Fibroblast of lung (primary cell): ENCODE measurements at regions not wholly inside any gene's neighbourhood (a gene's known extent, or its start where the extent isn't known, plus 50 kb on each side); places are given as distances from the start of the nearest gene placed in this dataset.

ENCODE experiments used
- DNase-seq, 2 donors: peaks; one replicate each; pipeline versions ENCODE4 v3.0.0 to v3.0.0-alpha.2; 2010; ENCODE audit warnings: low read depth in 2 of 2
- H2AFZ ChIP-seq: 2 replicates; pipeline ENCODE4 v1.5.1; 2012; ENCODE audit warnings: low read length, control low read depth, inconsistent platforms
- H3K27ac ChIP-seq: 2 replicates; pipeline ENCODE4 v1.5.1; 2011; ENCODE audit warnings: low read length, control low read depth; ENCODE audit not compliant: insufficient read depth
- H3K27me3 ChIP-seq: 2 replicates; pipeline ENCODE4 v1.5.1; 2011; ENCODE audit warnings: mild to moderate bottlenecking, low read length; ENCODE audit not compliant: control insufficient read depth, insufficient read depth
- H3K36me3 ChIP-seq: 2 replicates; pipeline ENCODE4 v1.5.1; 2011; ENCODE audit warnings: low read length; ENCODE audit not compliant: control insufficient read depth, insufficient read depth
- H3K4me1 ChIP-seq: 2 replicates; pipeline ENCODE4 v1.5.1; 2011; ENCODE audit warnings: low read length; ENCODE audit not compliant: control insufficient read depth, insufficient read depth; ENCODE audit errors: extremely low read depth
- H3K4me2 ChIP-seq: 2 replicates; pipeline ENCODE4 v1.5.1; 2011; ENCODE audit warnings: low read length, control low read depth; ENCODE audit not compliant: insufficient read depth; ENCODE audit errors: extremely low read depth
- H3K4me3 ChIP-seq, 4 experiments: fragments of 200-600 bp in 1 of 4; sonication (generic) in 1 of 4; replicated peaks in 1 of 4; 2 replicates each; pipeline ENCODE4 v1.5.1; 2011 to 2016; ENCODE audit warnings: low read length in 4 of 4, low read depth in 3 of 4, mild to moderate bottlenecking in 3 of 4, control low read depth in 2 of 4, inconsistent platforms in 1 of 4, mixed read lengths in 1 of 4; ENCODE audit not compliant: insufficient read depth in 1 of 4; ENCODE audit errors: control extremely low read depth in 1 of 4
- H3K79me2 ChIP-seq: 2 replicates; pipeline ENCODE4 v1.5.1; 2012; ENCODE audit warnings: mild to moderate bottlenecking, low read length, inconsistent platforms; ENCODE audit not compliant: control insufficient read depth, insufficient read depth
- H3K9ac ChIP-seq: 2 replicates; pipeline ENCODE4 v1.5.1; 2011; ENCODE audit warnings: mild to moderate bottlenecking, low read length, control low read depth; ENCODE audit not compliant: insufficient read depth
- H3K9me3 ChIP-seq: 2 replicates; pipeline ENCODE4 v1.5.1; 2012; ENCODE audit warnings: low read depth, low read length; ENCODE audit not compliant: control insufficient read depth, insufficient read depth
- H4K20me1 ChIP-seq: 2 replicates; pipeline ENCODE4 v1.5.1; 2011; ENCODE audit warnings: low read length; ENCODE audit not compliant: control insufficient read depth, insufficient read depth; ENCODE audit errors: extremely low read depth
- EZH2 ChIP-seq: IDR thresholded peaks from 2 replicates; pipeline ENCODE4 v1.5.1; 2012; ENCODE audit warnings: low read length, control low read depth, mild to moderate bottlenecking; ENCODE audit errors: missing control alignments
- TF ChIP-seq, protein P1 (sequence below), 2 donors: IDR thresholded peaks in 1 of 2; conservative IDR thresholded peaks in 1 of 2; 1 replicate in 1 of 2; 2 replicates in 1 of 2; pipeline ENCODE4 v1.5.1; 2011 to 2012; ENCODE audit warnings: low read length in 2 of 2, control low read depth in 1 of 2, inconsistent platforms in 1 of 2, low read depth in 1 of 2, mild to moderate bottlenecking in 1 of 2

DNA sequence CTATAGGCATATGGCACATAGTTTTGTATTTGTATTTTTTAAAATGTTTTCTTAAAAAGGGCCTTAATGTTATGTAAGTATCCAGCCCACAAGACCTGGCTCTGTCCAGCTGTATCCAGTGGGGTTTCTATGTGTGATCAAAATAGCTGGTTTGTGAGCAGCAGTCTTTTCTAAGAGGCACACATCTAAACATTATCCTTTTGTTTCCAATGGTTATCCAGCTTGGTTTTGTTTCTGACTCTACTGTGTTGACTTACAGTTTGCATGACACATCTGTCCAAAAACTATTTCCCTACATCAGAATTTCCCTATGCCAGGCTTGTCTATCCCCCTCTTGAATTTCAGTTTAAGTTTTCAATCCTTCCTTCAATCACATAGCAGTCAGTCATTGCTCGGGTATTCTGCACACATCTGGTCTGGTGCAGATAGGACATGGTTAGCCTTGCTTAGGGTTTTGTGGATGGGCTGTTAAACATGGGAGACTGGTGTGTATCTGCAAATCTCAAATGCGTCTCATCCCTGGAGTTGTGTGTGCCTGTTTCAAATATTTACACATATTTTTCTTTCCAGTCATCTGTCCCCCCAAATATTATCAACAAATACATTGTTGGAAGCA lies 104.2 kb downstream of the SAMD9 start:
- H3K27ac ChIP-seq: no peak overlapping the region

DNA sequence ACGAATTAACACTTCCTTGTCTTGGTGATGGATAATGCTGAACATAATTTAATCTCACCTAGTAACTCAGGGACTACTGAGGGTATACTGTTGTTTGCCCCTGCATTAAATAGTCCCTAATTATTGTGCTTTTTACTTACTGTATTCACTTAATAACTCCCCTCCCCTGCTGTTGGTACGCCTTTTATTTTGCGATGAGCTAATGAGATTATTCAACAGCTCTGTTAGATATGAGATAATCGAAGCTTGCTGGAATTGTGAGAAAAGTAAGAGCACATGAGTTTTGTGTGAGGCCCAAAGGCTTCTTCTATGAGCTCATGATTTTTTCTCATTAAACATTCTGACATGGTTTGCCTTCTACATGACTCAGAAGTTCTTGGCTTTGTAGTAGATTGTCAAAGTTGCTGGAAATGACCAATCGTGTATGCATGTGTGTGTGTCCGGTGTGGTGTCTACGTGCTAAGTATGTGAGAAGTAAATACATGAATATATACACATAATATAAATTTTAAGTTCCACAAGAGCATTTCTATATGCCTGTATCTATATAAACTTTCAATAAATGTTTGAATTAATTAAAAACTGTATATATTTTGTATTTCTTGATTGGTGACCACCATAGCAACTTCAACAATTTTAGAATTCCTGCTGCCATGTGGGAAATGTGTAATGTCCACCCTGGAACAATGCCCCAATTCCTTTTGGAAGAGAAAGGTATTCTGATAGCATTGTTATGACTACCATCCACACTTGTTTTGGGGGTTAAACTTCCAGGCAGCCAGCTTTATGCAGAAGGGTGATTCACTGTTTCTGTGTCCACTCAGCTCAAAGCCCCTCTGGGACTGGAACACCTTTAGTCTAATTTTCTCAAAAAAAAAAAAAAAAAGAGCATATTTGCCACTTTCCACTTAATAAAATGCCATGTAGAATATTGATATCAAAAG lies 106.2 kb downstream of the SAMD9 start:
- DNase-seq: peak; percentile 95 to 99
- Histone ChIP-seq H3K4me2 (no peak overlapping the region), H3K27ac (peak overlapping the region; percentile 16), H3K79me2 (no peaks in the 10 kb centered on the region), H2AFZ (no peak overlapping the region), H4K20me1 (no peaks in the 10 kb centered on the region), H3K9me3 (no peaks in the 10 kb centered on the region), H3K27me3 (no peaks in the 10 kb centered on the region), H3K4me1 (peaks cover 14% of the 10 kb centered on the region), H3K36me3 (no peaks in the 10 kb centered on the region), H3K9ac (no peak overlapping the region), H3K4me3 (no peak overlapping the region)
- TF ChIP-seq, protein P1, sequence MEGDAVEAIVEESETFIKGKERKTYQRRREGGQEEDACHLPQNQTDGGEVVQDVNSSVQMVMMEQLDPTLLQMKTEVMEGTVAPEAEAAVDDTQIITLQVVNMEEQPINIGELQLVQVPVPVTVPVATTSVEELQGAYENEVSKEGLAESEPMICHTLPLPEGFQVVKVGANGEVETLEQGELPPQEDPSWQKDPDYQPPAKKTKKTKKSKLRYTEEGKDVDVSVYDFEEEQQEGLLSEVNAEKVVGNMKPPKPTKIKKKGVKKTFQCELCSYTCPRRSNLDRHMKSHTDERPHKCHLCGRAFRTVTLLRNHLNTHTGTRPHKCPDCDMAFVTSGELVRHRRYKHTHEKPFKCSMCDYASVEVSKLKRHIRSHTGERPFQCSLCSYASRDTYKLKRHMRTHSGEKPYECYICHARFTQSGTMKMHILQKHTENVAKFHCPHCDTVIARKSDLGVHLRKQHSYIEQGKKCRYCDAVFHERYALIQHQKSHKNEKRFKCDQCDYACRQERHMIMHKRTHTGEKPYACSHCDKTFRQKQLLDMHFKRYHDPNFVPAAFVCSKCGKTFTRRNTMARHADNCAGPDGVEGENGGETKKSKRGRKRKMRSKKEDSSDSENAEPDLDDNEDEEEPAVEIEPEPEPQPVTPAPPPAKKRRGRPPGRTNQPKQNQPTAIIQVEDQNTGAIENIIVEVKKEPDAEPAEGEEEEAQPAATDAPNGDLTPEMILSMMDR (conservative IDR thresholded peaks at IDR 0.05 in 1 of 2, IDR thresholded peaks at IDR 0.05 in 1 of 2; ENCODE audit: low read depth in 1 of 2, low read length in 2 of 2): no peak
- no peak for TF ChIP-seq EZH2

More for the DNA sequence above, 104.2 kb downstream of the SAMD9 start:
- Histone ChIP-seq H4K20me1 (no peaks in the 10 kb centered on the region), H3K9ac (no peak overlapping the region), H3K36me3 (no peaks in the 10 kb centered on the region), H3K4me2 (no peak overlapping the region), H3K79me2 (no peaks in the 10 kb centered on the region), H3K9me3 (no peaks in the 10 kb centered on the region), H3K27me3 (no peaks in the 10 kb centered on the region), H2AFZ (no peak overlapping the region), H3K4me3 (no peak overlapping the region), H3K4me1 (peaks cover 14% of the 10 kb centered on the region)
- no peak for TF ChIP-seq EZH2
- TF ChIP-seq, protein P1 (conservative IDR thresholded peaks at IDR 0.05 in 1 of 2, IDR thresholded peaks at IDR 0.05 in 1 of 2; ENCODE audit: low read depth in 1 of 2, low read length in 2 of 2): no peak
- DNase-seq: peak in 1 of 2 donors; percentile 20

DNA sequence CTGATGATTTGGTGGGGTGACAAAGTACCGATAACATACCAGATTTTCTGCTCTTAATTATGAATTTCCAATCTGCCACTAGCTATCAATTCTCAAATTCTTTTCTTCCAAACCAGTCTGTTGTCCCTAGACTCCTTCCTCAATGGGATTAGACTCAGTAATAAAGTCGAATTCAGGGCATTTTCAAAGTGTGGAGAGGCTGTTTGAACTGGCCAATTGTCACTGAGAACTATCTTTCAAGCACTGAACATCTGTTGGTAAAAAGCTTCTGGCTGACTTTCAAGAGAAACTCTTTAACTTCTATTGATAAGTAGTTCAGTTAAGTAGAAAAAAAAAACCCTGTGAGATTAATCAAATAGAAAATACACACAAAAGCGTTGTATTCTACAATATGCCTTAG lies 108.9 kb downstream of the SAMD9 start:
- H3K9ac ChIP-seq: no peak overlapping the region
- no peaks in the 10 kb centered on the region for H4K20me1 ChIP-seq
- no peaks in the 10 kb centered on the region for H3K79me2 ChIP-seq
- H3K27ac ChIP-seq: no peak overlapping the region
- TF ChIP-seq, protein P1 (conservative IDR thresholded peaks at IDR 0.05 in 1 of 2, IDR thresholded peaks at IDR 0.05 in 1 of 2; ENCODE audit: low read depth in 1 of 2, low read length in 2 of 2): no peak
- no peak for TF ChIP-seq EZH2
- H2AFZ ChIP-seq: no peak overlapping the region
- no peaks in the 10 kb centered on the region for H3K36me3 ChIP-seq
- no peaks in the 10 kb centered on the region for H3K9me3 ChIP-seq
- no peak overlapping the region for H3K4me2 ChIP-seq
- DNase-seq: no peak
- H3K4me1 ChIP-seq: peaks cover 6% of the 10 kb centered on the region
- H3K27me3 ChIP-seq: no peaks in the 10 kb centered on the region
- no peak overlapping the region for H3K4me3 ChIP-seq
